ENCODE measurements at regions not wholly inside any gene's neighbourhood (a gene's known extent, or its start where the extent isn't known, plus 50 kb on each side); places are given as distances from the start of the nearest gene placed in this dataset.
"Not testable (repeated sequence)": the region's sequence is repeated elsewhere in the genome, so short reads cannot be mapped to it uniquely, and the experiment has no call there.

DNA sequence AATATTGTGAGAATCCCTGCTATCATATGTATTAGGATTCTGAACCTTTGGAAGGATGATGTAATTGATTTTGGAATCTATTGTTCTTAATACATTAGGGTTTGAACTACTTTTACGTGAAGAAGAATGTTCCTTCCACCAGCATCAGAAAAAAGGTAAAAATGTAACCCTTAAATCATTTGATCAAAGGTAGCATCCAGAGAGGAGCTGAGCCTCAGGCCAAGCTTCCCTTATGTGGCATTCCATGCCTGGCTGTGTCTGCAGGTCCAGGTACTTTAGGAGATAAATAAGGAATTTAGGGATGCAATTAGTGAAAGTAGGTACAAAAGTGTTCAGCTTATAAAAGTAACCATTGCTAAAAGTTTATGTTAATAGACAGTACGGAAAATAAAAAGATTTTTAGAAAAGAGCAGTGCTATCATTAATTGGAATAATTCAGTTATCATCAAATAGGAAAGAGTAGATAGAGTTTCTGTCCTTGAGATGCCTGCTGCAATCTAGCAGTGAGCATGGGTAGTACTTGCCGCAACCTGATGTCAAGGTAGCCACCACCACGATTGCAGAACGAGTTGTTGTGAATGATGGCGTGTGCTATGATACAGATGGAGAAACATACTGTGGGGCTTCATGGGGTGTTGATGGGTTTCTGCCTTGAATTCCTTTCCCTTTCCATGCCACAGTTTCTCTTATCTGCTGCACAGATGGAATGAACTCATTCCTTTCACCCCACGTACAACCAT lies 228.8 kb downstream of the GATA3 start:
- H3K36me3 ChIP-seq (ENCODE audit: control insufficient read depth in 3 of 3, insufficient read depth in 2 of 3, low read depth in 1 of 3, low read length in 3 of 3): no peaks in the 10 kb centered on the region
- no peaks in the 10 kb centered on the region for H3K27me3 ChIP-seq (ENCODE audit: control insufficient read depth in 3 of 3, insufficient read depth in 3 of 3, low read length in 3 of 3)
- no peaks in the 10 kb centered on the region for H3K4me1 ChIP-seq (ENCODE audit: control insufficient read depth in 3 of 3, insufficient read depth in 2 of 3, low read depth in 1 of 3, low read length in 2 of 3)
- no peaks in the 10 kb centered on the region for H3K9me3 ChIP-seq (ENCODE audit: control insufficient read depth in 2 of 2, insufficient read depth in 1 of 2, low read depth in 1 of 2, low read length in 1 of 2)
- no peak overlapping the region for H3K4me3 ChIP-seq (ENCODE audit: low read depth in 1 of 3, low read length in 3 of 3)
- DNase-seq (no peak), FAIRE-seq (no peak)
- no peak overlapping the region for H3K27ac ChIP-seq (ENCODE audit: low read depth in 1 of 3, low read length in 2 of 3)
- WGBS, 3 donors: 82 to 90% (median 90%) methylated on average over 7 of the region's 7 CpGs

DNA sequence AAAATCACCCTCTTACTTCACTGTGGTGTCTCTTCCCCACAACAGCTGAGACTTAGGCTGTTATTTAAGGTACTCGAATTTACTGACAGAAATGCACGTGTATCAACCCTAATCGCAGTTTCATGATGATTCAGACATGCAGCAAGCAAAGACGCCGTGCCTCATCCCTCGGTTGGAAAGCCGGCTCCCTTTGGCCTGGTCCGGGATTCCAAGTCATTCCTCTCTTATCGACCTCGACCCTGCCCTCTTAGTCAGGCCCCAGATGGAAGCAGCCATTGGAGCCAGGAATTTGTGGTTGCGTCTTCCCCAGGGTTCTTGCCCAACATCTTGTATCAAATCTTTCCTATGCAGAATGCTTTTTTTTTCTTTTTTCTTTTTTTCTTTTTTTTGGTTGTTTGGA lies 229.5 kb downstream of the GATA3 start:
- H3K27ac ChIP-seq (ENCODE audit: low read depth in 1 of 3, low read length in 2 of 3): no peak overlapping the region
- H3K4me1 ChIP-seq (ENCODE audit: control insufficient read depth in 3 of 3, insufficient read depth in 2 of 3, low read depth in 1 of 3, low read length in 2 of 3): no peaks in the 10 kb centered on the region
- H3K36me3 ChIP-seq (ENCODE audit: control insufficient read depth in 3 of 3, insufficient read depth in 2 of 3, low read depth in 1 of 3, low read length in 3 of 3): no peaks in the 10 kb centered on the region
- DNase-seq (no peak), FAIRE-seq (no peak)
- WGBS, 3 donors: 81 to 88% (median 87%) methylated on average over 11 of the region's 11 CpGs
- no peak overlapping the region for H3K4me3 ChIP-seq (ENCODE audit: low read depth in 1 of 3, low read length in 3 of 3)
- no peaks in the 10 kb centered on the region for H3K27me3 ChIP-seq (ENCODE audit: control insufficient read depth in 3 of 3, insufficient read depth in 3 of 3, low read length in 3 of 3)
- H3K9me3 ChIP-seq (ENCODE audit: control insufficient read depth in 2 of 2, insufficient read depth in 1 of 2, low read depth in 1 of 2, low read length in 1 of 2): no peaks in the 10 kb centered on the region

- WGBS, 3 donors: 78 to 90% (median 87%) methylated on average over 2 to 3 of the region's 4 CpGs
- H3K27ac ChIP-seq (ENCODE audit: low read depth in 1 of 3, low read length in 2 of 3); H3K4me1 ChIP-seq (ENCODE audit: control insufficient read depth in 3 of 3, insufficient read depth in 2 of 3, low read depth in 1 of 3, low read length in 2 of 3); H3K27me3 ChIP-seq (ENCODE audit: control insufficient read depth in 3 of 3, insufficient read depth in 3 of 3, low read length in 3 of 3); H3K36me3 ChIP-seq (ENCODE audit: control insufficient read depth in 3 of 3, insufficient read depth in 2 of 3, low read depth in 1 of 3, low read length in 3 of 3); H3K9me3 ChIP-seq (ENCODE audit: control insufficient read depth in 2 of 2, insufficient read depth in 1 of 2, low read depth in 1 of 2, low read length in 1 of 2); H3K4me3 ChIP-seq (ENCODE audit: low read depth in 1 of 3, low read length in 3 of 3); DNase-seq; FAIRE-seq: not testable (repeated sequence)
Measured at GRCh38 chr10:8285970-8286369, 231.5 kb downstream of the GATA3 start.

GRCh38 chr10:8288600-8288999 lies 234.1 kb downstream of the GATA3 start:
- Histone ChIP-seq H3K36me3 (ENCODE audit: control insufficient read depth in 3 of 3, insufficient read depth in 2 of 3, low read depth in 1 of 3, low read length in 3 of 3) (no peaks in the 10 kb centered on the region), H3K4me3 (ENCODE audit: low read depth in 1 of 3, low read length in 3 of 3) (no peak overlapping the region), H3K27ac (ENCODE audit: low read depth in 1 of 3, low read length in 2 of 3) (no peak overlapping the region), H3K9me3 (ENCODE audit: control insufficient read depth in 2 of 2, insufficient read depth in 1 of 2, low read depth in 1 of 2, low read length in 1 of 2) (no peaks in the 10 kb centered on the region), H3K27me3 (ENCODE audit: control insufficient read depth in 3 of 3, insufficient read depth in 3 of 3, low read length in 3 of 3) (no peaks in the 10 kb centered on the region), H3K4me1 (ENCODE audit: control insufficient read depth in 3 of 3, insufficient read depth in 2 of 3, low read depth in 1 of 3, low read length in 2 of 3) (no peaks in the 10 kb centered on the region)
- DNase-seq: no peak
- WGBS, 3 donors: 84 to 87% (median 85%) methylated on average over 9 of the region's 9 CpGs
- FAIRE-seq: no peak

GRCh38 chr10:8289186-8289924 lies 234.9 kb downstream of the GATA3 start:
- Histone ChIP-seq H3K36me3 (ENCODE audit: control insufficient read depth in 3 of 3, insufficient read depth in 2 of 3, low read depth in 1 of 3, low read length in 3 of 3) (no peaks in the 10 kb centered on the region), H3K27me3 (ENCODE audit: control insufficient read depth in 3 of 3, insufficient read depth in 3 of 3, low read length in 3 of 3) (no peaks in the 10 kb centered on the region), H3K9me3 (ENCODE audit: control insufficient read depth in 2 of 2, insufficient read depth in 1 of 2, low read depth in 1 of 2, low read length in 1 of 2) (no peaks in the 10 kb centered on the region), H3K27ac (ENCODE audit: low read depth in 1 of 3, low read length in 2 of 3) (no peak overlapping the region), H3K4me1 (ENCODE audit: control insufficient read depth in 3 of 3, insufficient read depth in 2 of 3, low read depth in 1 of 3, low read length in 2 of 3) (no peaks in the 10 kb centered on the region), H3K4me3 (ENCODE audit: low read depth in 1 of 3, low read length in 3 of 3) (no peak overlapping the region)
- WGBS, 3 donors: 45 to 53% (median 53%) methylated on average over 4 of the region's 4 CpGs
- DNase-seq: no peak
- no peak for FAIRE-seq

DNA sequence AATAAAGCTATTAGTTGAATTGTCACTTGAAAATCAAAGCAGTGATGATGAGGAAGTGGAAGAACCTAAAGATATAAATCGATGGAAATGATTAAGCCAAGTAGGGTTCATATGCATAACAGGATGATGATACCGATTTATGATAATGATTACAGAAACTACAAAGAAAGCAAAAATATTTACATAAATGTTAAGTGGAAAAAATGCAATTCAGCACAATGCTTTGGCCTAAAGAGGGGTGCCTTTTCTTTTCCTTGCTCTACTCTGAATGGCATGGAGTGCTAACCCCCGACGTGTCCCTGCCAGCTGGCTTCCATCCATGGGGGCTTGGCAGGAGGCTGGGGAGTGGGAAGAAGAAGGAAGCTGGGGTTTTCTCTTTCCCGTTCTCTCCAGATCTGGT lies 240.3 kb downstream of the GATA3 start:
- no peaks in the 10 kb centered on the region for H3K4me1 ChIP-seq (ENCODE audit: control insufficient read depth in 3 of 3, insufficient read depth in 2 of 3, low read depth in 1 of 3, low read length in 2 of 3)
- no peaks in the 10 kb centered on the region for H3K36me3 ChIP-seq (ENCODE audit: control insufficient read depth in 3 of 3, insufficient read depth in 2 of 3, low read depth in 1 of 3, low read length in 3 of 3)
- FAIRE-seq: no peak
- H3K9me3 ChIP-seq (ENCODE audit: control insufficient read depth in 2 of 2, insufficient read depth in 1 of 2, low read depth in 1 of 2, low read length in 1 of 2): no peaks in the 10 kb centered on the region
- no peak overlapping the region for H3K27ac ChIP-seq (ENCODE audit: low read depth in 1 of 3, low read length in 2 of 3)
- no peak for DNase-seq
- WGBS, 3 donors: 66 to 91% (median 73%) methylated on average over 5 of the region's 5 CpGs
- H3K27me3 ChIP-seq (ENCODE audit: control insufficient read depth in 3 of 3, insufficient read depth in 3 of 3, low read length in 3 of 3): peaks cover 0 to 8% (median 4%) of the 10 kb centered on the region in 3 donors
- no peak overlapping the region for H3K4me3 ChIP-seq (ENCODE audit: low read depth in 1 of 3, low read length in 3 of 3)

- Histone ChIP-seq H3K36me3 (ENCODE audit: control insufficient read depth in 3 of 3, insufficient read depth in 2 of 3, low read depth in 1 of 3, low read length in 3 of 3) (no peaks in the 10 kb centered on the region), H3K4me3 (ENCODE audit: low read depth in 1 of 3, low read length in 3 of 3) (no peak overlapping the region), H3K4me1 (ENCODE audit: control insufficient read depth in 3 of 3, insufficient read depth in 2 of 3, low read depth in 1 of 3, low read length in 2 of 3) (no peaks in the 10 kb centered on the region), H3K9me3 (ENCODE audit: control insufficient read depth in 2 of 2, insufficient read depth in 1 of 2, low read depth in 1 of 2, low read length in 1 of 2) (no peaks in the 10 kb centered on the region), H3K27me3 (ENCODE audit: control insufficient read depth in 3 of 3, insufficient read depth in 3 of 3, low read length in 3 of 3) (peaks cover 0 to 8% (median 4%) of the 10 kb centered on the region in 3 donors), H3K27ac (ENCODE audit: low read depth in 1 of 3, low read length in 2 of 3) (no peak overlapping the region)
- DNase-seq (no peak), FAIRE-seq (no peak)
- WGBS, 3 donors: 88 to 91% (median 88%) methylated on average over 1 of the region's 1 CpG
Measured at GRCh38 chr10:8295311-8295710, 240.8 kb downstream of the GATA3 start.

GRCh38 chr10:8296090-8296733 lies 241.7 kb downstream of the GATA3 start:
- DNase-seq (no peak), FAIRE-seq (no peak)
- no peak overlapping the region for H3K4me3 ChIP-seq (ENCODE audit: low read depth in 1 of 3, low read length in 3 of 3)
- H3K4me1 ChIP-seq (ENCODE audit: control insufficient read depth in 3 of 3, insufficient read depth in 2 of 3, low read depth in 1 of 3, low read length in 2 of 3): no peaks in the 10 kb centered on the region
- H3K9me3 ChIP-seq (ENCODE audit: control insufficient read depth in 2 of 2, insufficient read depth in 1 of 2, low read depth in 1 of 2, low read length in 1 of 2): no peaks in the 10 kb centered on the region
- no peaks in the 10 kb centered on the region for H3K36me3 ChIP-seq (ENCODE audit: control insufficient read depth in 3 of 3, insufficient read depth in 2 of 3, low read depth in 1 of 3, low read length in 3 of 3)
- peaks cover 0 to 8% (median 4%) of the 10 kb centered on the region in 3 donors for H3K27me3 ChIP-seq (ENCODE audit: control insufficient read depth in 3 of 3, insufficient read depth in 3 of 3, low read length in 3 of 3)
- 40 to 59% (median 53%) methylated on average over 22 of the region's 22 CpGs for WGBS, 3 donors
- no peak overlapping the region for H3K27ac ChIP-seq (ENCODE audit: low read depth in 1 of 3, low read length in 2 of 3)

Measured in small intestine (tissue), 7 donors.